ENCODE measurements at regions not wholly inside any gene's neighbourhood (a gene's known extent, or its start where the extent isn't known, plus 50 kb on each side); places are given as distances from the start of the nearest gene placed in this dataset.

DNA sequence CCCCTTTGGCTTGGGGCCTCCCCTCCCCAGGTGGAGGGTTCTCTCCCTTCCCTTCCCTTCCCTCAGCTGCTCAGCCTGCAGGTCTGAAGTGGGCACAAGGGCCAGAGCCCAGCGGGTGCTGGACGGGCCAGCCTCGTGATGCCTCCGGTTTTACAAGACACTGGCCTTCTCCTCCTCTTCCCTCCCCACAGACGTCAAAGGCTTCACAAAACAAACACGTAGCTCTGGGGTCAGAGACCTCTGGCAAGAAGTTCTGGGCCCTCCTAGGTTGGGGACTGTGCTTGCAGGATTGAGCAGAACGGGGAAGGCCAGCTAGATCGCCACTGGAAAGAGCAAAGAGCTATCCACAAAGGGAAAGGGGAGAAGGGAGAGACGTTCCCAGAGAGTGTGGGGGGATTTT, 81.4 kb upstream of the TPM1 start:
- no peak for TF ChIP-seq EZH2phosphoT487 (IDR thresholded peaks at IDR 0.05; ENCODE audit: low read length)
- TF ChIP-seq, protein P1, sequence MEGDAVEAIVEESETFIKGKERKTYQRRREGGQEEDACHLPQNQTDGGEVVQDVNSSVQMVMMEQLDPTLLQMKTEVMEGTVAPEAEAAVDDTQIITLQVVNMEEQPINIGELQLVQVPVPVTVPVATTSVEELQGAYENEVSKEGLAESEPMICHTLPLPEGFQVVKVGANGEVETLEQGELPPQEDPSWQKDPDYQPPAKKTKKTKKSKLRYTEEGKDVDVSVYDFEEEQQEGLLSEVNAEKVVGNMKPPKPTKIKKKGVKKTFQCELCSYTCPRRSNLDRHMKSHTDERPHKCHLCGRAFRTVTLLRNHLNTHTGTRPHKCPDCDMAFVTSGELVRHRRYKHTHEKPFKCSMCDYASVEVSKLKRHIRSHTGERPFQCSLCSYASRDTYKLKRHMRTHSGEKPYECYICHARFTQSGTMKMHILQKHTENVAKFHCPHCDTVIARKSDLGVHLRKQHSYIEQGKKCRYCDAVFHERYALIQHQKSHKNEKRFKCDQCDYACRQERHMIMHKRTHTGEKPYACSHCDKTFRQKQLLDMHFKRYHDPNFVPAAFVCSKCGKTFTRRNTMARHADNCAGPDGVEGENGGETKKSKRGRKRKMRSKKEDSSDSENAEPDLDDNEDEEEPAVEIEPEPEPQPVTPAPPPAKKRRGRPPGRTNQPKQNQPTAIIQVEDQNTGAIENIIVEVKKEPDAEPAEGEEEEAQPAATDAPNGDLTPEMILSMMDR (IDR thresholded peaks at IDR 0.05; ENCODE audit: low read length): no peak
- TF ChIP-seq EZH2 (optimal IDR thresholded peaks at IDR 0.05; ENCODE audit: low read depth, low read length): no peak
- H3K9ac ChIP-seq (ENCODE audit: low read length): no peak overlapping the region
- no peaks in the 10 kb centered on the region for H3K79me2 ChIP-seq (ENCODE audit: low read length)
- no peak overlapping the region for H3K27ac ChIP-seq (ENCODE audit: low read length)
- H3F3A ChIP-seq (ENCODE audit: insufficient read depth, low read length): no peaks in the 10 kb centered on the region
- H3K4me3 ChIP-seq (ENCODE audit: low read length): no peak overlapping the region
- DNase-seq: no peak
- no peak overlapping the region for H3K4me2 ChIP-seq (ENCODE audit: low read depth, low read length)
- no peaks in the 10 kb centered on the region for H3K9me2 ChIP-seq (replicated peaks; ENCODE audit: insufficient read depth, low read length)
- no peak overlapping the region for H2AFZ ChIP-seq (ENCODE audit: low read length)
- no peaks in the 10 kb centered on the region for H3K9me3 ChIP-seq (replicated peaks; ENCODE audit: insufficient read depth, low read length)
- no peaks in the 10 kb centered on the region for H4K20me1 ChIP-seq (ENCODE audit: insufficient read depth, low read length)
- H3K4me1 ChIP-seq (ENCODE audit: low read length): no peaks in the 10 kb centered on the region
- H3K27me3 ChIP-seq (replicated peaks; ENCODE audit: insufficient read depth, low read length): no peaks in the 10 kb centered on the region
- H3K36me3 ChIP-seq (replicated peaks; ENCODE audit: insufficient read depth, low read length): no peaks in the 10 kb centered on the region

DNA sequence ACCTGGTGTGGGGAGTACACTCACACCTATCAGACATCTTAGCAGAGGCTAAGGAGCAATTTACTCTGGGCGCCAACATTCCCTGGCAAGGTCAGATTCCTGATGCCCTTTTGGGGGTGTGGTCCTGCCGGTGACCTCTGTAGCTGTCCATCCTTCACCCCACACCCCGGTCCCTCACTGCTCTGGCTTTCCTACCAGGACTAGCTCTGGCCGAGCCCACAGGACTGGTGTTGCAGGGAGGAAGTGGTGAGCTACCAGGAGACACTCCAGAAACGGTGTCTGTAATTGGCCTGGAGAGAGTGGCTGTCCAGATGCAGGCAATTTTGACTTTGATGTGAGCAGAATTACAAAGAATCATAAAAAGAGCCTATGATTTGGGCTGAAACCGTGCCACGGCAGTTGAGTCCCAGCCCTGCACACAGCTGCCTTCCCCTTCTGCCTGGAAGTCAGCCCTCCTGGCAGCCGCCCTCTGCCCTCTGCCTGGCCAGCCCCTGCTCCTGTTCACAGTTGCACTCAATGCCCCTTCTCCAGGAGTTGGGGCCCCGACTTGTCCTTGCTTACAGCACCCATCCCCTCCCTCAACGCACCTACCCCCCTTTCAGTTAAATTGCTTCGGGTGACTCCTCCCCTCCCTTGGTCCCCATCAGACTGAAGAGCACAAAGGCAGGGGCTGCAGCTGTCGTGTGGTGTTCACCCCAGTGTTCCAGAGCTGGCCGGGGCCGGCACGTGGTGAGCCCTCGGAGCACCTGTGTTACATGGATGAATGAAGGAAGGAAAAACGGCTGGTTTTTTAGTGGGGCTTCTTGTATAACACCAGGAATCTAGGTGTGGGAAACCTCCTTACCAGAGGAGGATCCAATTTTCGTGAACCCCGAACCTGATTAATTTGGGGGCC, 80.2 kb upstream of the TPM1 start:
- no peaks in the 10 kb centered on the region for H3F3A ChIP-seq (ENCODE audit: insufficient read depth, low read length)
- no peak for DNase-seq
- no peak overlapping the region for H3K4me2 ChIP-seq (ENCODE audit: low read depth, low read length)
- H2AFZ ChIP-seq (ENCODE audit: low read length): no peak overlapping the region
- H3K27ac ChIP-seq (ENCODE audit: low read length): no peak overlapping the region
- no peaks in the 10 kb centered on the region for H3K36me3 ChIP-seq (replicated peaks; ENCODE audit: insufficient read depth, low read length)
- H3K4me1 ChIP-seq (ENCODE audit: low read length): no peaks in the 10 kb centered on the region
- no peaks in the 10 kb centered on the region for H4K20me1 ChIP-seq (ENCODE audit: insufficient read depth, low read length)
- H3K9me3 ChIP-seq (replicated peaks; ENCODE audit: insufficient read depth, low read length): no peaks in the 10 kb centered on the region
- no peak overlapping the region for H3K4me3 ChIP-seq (ENCODE audit: low read length)
- no peak overlapping the region for H3K9ac ChIP-seq (ENCODE audit: low read length)
- no peaks in the 10 kb centered on the region for H3K9me2 ChIP-seq (replicated peaks; ENCODE audit: insufficient read depth, low read length)
- H3K27me3 ChIP-seq (replicated peaks; ENCODE audit: insufficient read depth, low read length): no peaks in the 10 kb centered on the region
- H3K79me2 ChIP-seq (ENCODE audit: low read length): no peaks in the 10 kb centered on the region
- TF ChIP-seq EZH2 (optimal IDR thresholded peaks at IDR 0.05; ENCODE audit: low read depth, low read length) (no peak), EZH2phosphoT487 (IDR thresholded peaks at IDR 0.05; ENCODE audit: low read length) (no peak)
- TF ChIP-seq, protein P1 (IDR thresholded peaks at IDR 0.05; ENCODE audit: low read length): no peak

DNA sequence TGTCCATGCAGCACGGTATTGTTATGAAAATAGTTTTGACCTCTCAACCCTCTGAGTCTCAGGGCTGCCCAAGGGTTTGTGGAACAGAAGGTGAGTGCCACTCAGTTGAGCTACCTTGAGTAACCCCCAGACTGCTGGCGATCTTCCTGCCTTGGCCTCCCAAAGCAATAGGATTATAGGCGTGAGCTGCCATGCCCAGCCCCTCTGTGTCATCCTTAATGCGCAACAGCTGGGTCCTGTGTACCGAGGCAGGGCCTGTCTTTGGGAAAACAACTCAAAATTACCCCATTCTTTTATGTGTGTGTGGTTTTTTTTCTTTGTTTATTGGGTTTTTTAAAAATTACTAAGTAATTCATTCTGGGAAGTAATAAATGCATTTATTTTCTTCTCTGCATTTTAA, 78.3 kb upstream of the TPM1 start:
- Histone ChIP-seq H3K4me2 (ENCODE audit: low read depth, low read length) (no peak overlapping the region), H3K27ac (ENCODE audit: low read length) (no peak overlapping the region), H3K4me1 (ENCODE audit: low read length) (no peaks in the 10 kb centered on the region), H3K9me3 (replicated peaks; ENCODE audit: insufficient read depth, low read length) (no peaks in the 10 kb centered on the region), H3K79me2 (ENCODE audit: low read length) (no peaks in the 10 kb centered on the region), H3K4me3 (ENCODE audit: low read length) (no peak overlapping the region), H2AFZ (ENCODE audit: low read length) (no peak overlapping the region), H3K9ac (ENCODE audit: low read length) (no peak overlapping the region), H3K36me3 (replicated peaks; ENCODE audit: insufficient read depth, low read length) (no peaks in the 10 kb centered on the region), H3K27me3 (replicated peaks; ENCODE audit: insufficient read depth, low read length) (no peaks in the 10 kb centered on the region), H3F3A (ENCODE audit: insufficient read depth, low read length) (no peaks in the 10 kb centered on the region), H3K9me2 (replicated peaks; ENCODE audit: insufficient read depth, low read length) (no peaks in the 10 kb centered on the region), H4K20me1 (ENCODE audit: insufficient read depth, low read length) (no peaks in the 10 kb centered on the region)
- no peak for DNase-seq
- TF ChIP-seq EZH2 (optimal IDR thresholded peaks at IDR 0.05; ENCODE audit: low read depth, low read length): no peak
- no peak for TF ChIP-seq EZH2phosphoT487 (IDR thresholded peaks at IDR 0.05; ENCODE audit: low read length)
- TF ChIP-seq, protein P1 (IDR thresholded peaks at IDR 0.05; ENCODE audit: low read length): no peak

Data from MM.1S (cell line).